Globus pallidus (tissue), 1 donor: ENCODE measurements at regions not wholly inside any gene's neighbourhood (a gene's known extent, or its start where the extent isn't known, plus 50 kb on each side); places are given as distances from the start of the nearest gene placed in this dataset.
A peak's percentile ranks its signal among the peaks of the same experiment; 100 is the strongest.
"Not testable (repeated sequence)": the region's sequence is repeated elsewhere in the genome, so short reads cannot be mapped to it uniquely, and the experiment has no call there.

Experiments used
- DNase-seq: peaks from one replicate; pipeline ENCODE4 v3.0.0-alpha.2; 2015; ENCODE audit warnings: low spot score

DNA sequence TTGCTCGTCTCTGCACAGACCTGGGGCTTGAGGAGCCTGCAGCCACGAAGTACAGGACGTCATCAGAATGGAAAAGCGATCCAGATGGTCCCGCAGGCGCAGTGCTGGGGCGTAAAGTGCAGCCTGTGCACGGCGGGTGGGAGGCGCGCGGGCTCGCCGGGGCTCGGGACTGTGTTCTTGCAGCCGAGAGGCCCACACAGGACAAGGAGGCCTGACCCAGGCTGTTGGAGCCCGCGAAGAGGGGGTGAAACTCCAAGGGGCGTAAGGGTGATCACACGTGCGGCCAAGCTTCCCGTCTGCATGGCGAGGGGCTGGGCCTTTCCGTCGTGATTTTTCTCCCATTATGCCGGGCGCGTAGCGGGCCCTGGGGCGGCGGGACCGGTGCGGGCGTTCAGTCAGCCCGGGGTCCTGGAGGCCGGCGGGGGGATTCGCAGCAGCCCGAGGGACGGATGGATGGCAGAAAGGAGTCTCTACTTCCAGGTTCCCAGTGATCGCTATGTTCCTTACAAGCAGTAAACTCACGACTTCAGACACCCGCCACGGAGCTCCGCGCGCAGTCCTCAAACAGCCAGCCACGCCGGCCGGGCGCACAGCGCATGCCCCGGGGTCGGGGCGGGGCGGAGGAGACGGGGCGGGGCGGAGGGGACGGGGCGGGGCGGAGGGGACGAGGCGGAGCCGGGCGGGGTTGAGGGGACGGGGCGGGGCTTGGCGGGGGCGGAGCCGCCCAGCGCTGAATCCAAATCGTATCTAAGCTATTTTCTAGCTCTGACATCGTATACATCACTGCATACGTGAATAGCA, 141.0 kb upstream of the KCNJ18 start:
- peak; percentile 85 for DNase-seq

- not testable (repeated sequence) for DNase-seq
Observed at GRCh38 chr17:21558921-21559320, 133.4 kb upstream of the KCNJ18 start.

DNA sequence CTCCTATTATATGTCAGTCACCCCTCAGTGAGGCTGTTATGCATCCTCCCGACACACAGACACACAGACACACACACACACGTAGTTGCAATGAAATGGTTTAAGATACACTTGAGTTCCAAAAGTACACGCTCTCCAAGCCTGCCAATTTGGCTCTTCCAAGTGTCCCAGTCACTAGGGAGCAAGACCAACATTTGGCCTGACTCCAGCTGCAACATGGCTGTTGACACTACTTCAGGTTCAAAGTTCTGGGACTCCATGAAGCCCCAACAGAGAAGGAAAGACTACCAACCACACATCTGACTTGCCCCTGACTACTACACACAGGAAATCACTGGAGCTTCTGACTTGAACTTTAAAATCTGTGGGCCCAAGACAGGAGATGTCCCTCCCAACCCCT, 128.1 kb upstream of the KCNJ18 start:
- no peak for DNase-seq

DNA sequence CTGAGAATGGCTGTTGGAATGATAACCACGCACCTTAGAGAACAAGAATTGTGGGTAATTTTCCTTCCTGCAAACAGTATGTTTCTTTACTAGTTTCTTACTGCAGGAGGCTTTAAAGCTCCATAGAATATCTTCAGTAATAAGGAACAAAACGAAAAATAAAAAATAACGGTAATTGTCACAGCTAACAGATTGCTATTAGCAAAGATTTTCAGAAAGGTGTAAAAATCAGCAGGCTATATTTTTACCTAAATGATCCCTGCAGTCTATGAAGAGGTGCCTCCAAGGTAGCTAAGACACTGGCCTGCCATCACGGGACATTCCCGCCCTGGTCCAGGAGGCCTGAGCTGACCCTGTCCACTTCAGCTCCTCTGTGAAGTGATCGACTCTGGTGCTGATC, 127.6 kb upstream of the KCNJ18 start:
- DNase-seq = not testable (repeated sequence)

DNA sequence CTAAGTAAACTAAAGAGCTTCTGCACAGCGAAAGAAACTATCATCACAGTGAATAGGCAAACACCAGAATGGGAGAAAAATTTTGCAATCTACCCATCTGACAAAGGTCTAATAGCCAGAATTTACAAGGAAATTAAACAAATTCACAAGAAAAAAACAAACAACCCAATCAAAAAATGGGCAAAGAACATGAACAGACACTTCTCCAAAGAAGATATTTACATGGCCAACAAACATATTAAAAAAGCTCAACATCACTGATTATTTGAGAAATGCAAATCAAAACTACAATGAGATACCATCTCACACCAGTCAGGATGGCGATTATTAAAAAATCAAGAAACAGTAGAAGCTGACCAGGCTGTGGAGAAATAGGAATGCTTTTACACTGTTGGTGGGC, 121.9 kb upstream of the KCNJ18 start:
- not testable (repeated sequence) for DNase-seq

DNA sequence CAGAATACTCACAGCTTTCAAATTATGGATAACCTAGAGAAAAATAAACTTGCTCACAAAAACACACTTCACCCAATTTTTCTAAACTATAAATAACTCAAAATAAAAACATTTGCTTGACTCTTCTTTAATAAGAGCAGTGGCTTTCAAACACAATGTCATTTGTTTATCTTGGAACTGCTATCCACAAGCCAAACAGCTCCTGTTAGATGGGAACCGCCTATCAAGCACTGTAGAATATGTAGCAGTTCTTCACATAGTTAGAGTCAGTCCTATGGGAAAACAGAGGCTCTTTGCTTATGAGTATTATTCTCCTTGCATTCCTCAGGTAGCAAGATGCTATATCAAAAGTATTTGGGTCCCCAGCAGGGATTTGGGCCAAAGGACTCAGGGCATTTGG, 120.2 kb upstream of the KCNJ18 start:
- not testable (repeated sequence) for DNase-seq

DNA sequence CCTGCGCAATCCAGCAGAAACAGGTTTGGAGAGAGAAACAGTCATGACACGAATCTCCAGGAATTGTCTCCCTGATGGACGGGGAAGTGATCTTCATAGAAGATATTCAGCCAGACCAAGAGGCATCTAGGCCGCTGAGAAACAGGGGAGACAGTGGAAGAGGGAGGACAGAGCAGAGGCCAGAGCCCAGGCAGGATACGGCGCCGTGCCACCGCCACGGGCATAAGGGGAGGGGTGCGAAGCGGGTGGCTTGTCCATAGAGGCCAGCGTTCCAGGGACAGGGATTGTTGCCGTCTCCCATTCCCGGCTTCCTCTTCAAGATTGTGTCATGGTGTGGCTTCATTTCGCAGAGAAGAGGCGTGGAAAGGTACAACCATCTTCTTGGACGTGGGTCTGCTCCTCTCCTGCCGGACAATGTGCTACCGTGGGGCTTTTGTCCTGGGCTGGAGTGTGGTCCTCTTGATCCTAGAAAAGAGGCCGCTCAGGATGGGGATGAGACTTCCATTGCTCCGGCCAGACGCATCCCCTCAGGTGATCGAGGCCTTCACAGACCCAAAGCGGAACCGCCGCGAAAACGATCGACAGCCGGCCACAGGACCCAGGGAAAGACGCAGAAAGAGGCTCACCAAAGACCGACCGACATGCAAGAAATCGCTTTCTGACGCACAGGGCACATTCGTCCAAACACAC, 118.9 kb upstream of the KCNJ18 start:
- DNase-seq = not testable (repeated sequence)

DNA sequence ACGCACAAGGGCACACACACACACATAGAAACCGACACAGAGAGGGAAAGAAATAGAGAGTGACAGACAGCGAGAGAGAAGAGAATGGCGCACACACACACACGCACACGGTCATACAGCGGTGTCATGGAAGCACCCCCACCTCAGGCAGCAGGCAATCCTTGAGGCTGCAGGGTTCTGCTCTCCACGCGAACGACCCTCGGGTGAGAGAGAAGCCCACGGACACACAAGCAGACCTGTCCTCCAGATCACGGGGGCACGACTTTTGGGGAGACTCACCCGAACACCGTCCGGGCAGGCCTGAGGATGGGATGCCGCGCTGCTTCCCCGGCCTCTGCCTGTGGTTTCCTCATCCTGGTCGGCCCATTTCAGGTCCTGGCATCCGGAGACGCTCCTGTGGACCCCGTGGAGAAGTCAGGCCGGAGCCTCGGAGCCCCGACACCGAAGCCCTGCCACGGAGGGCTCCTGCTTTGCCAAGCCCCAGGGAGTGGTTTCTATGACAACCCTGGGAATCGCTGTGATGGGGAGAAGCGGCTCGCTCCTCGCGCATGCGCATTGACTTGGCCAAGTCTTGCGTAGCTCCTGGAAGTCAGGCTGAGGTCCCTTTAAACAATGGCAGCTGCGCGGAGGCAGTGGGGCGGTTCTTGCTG, 118.2 kb upstream of the KCNJ18 start:
- DNase-seq = peak; percentile 71

GRCh38 chr17:21574611-21575255, 117.6 kb upstream of the KCNJ18 start:
- not testable (repeated sequence) for DNase-seq

GRCh38 chr17:21578783-21579182, 113.5 kb upstream of the KCNJ18 start:
- DNase-seq = not testable (repeated sequence)

- DNase-seq = no peak
Observed at GRCh38 chr17:21592774-21593173, 99.5 kb upstream of the KCNJ18 start.

- DNase-seq = not testable (repeated sequence)
Observed at GRCh38 chr17:21593452-21594105, 98.7 kb upstream of the KCNJ18 start.

- no peak for DNase-seq
Observed at GRCh38 chr17:21595086-21595485, 97.2 kb upstream of the KCNJ18 start.

GRCh38 chr17:21602176-21602575, 90.1 kb upstream of the KCNJ18 start:
- DNase-seq = no peak

DNA sequence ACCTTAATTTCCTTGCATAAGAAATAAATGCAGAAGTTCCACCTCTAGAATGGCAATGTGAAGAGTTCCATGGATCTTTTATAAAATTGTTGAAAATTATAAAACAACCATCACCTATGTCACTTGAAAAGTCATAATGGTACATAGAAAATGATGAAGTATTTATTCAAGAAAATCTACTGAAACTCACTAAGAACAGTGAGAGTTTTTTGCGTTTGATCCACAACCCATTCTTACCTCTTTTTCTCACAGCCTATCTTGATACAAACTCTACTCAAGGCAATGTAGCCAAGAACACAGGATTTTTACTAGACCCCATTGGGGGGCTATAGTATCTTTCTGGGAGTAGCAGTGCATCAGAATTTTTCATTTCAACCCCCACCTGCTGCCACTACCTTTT, 89.0 kb upstream of the KCNJ18 start:
- not testable (repeated sequence) for DNase-seq

- DNase-seq = not testable (repeated sequence)
Observed at GRCh38 chr17:21611443-21611842, 80.9 kb upstream of the KCNJ18 start.

DNA sequence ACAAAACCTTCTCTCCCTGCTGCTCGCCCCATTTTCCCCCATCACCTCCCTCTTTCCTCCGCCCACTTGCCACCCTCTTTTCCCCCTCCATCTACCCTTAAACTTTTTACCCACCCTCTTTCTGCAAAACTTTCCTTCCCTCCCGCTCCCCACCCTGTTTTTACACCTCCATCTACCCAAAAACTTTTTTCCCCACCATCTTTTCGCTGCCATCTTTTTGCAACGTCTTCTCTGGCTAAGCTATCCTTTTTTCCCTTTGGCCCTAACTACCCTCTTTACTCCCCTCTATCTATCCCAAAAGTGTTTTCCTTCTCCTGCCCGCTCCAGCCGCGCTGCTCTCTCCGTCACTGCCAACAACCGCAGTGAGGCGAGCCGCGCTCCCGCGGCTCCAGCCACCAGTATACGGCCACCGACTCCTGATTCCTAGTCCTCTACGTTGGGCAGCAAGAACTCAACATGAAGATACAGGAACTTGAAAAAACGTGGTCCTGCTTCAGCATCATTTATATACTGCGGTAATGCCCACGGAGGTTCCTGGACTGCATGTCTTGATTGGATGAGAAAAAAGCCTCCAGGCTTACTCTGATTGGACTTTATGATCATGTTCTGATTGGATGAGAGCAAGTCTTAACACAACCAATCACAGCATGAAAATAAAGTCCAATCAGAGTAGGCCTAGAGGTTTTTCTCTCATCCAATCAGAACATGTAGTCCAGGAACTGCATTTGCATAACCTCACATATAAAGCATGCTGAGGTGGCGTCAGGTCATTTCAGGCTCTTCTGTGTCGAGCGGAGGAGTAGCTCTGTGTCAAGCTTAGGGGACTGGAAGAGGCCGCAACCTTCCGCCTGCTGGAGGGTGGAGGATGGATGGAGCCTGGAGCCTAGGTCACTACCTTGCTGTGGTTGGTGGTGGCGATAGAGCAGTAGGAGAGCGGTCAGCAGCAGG, 79.9 kb upstream of the KCNJ18 start:
- not testable (repeated sequence) for DNase-seq

DNA sequence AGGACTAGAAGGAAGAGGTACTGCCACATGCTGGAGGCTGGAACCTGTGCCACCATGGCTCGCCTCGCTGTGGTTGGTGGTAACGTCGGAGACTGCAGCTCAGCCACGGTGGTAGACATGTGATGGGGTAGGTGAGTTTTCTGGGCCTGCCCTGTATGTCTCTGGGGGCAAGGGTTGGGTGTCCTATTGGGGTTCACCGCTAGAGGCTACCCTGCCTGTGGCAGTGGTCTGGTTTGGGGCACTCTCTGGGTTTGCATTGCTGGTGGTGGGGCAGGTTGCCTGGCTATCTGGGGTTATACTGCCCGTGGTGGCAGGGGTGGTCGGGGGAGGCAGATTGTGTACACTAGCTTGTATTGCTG, 79.3 kb upstream of the KCNJ18 start:
- no peak for DNase-seq

GRCh38 chr17:21626987-21627386, 65.3 kb upstream of the KCNJ18 start:
- DNase-seq = not testable (repeated sequence)
